ENCODE measurements at regions not wholly inside any gene's neighbourhood (a gene's known extent, or its start where the extent isn't known, plus 50 kb on each side); places are given as distances from the start of the nearest gene placed in this dataset.
A peak's percentile ranks its signal among the peaks of the same experiment; 100 is the strongest.

DNA sequence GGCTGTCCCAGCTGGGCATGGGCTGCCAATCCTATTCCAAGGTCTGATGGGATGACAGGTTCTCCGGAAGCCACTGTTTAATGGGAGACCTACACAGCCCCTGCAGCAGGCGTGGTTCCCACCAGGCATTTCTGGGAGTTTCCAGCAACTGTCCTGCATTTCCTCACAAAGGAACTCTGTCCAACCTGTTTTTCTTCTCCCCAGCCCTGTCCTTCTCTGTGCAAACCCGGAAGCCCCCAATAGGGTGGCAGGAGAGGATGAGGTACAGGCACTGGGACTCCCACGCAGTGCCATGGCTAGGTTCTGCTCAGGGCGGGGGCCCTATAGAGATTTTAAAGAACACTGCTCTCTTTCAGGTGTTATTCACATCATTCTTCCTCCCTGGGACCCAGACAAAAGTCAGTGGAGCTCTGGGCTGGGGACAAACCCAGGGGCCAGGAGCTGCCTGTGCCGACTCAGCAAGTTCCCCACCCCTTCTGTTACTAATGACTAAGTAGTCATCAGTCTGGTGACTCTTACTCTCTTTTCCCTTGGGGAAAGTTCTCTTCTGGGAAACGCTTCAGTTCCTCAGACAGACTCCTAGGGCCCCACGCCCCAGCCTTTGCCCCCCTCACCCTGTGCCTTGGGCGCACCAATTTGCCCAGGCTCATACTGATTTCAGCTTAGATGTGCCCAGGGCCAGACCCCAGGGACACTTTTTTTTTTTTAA, 97.7 kb downstream of the CD47 start:
- Histone ChIP-seq H3K27me3 (ENCODE audit: low read depth, low read length) (no peaks in the 10 kb centered on the region), H3K4me1 (ENCODE audit: control insufficient read depth in 1 of 2, insufficient read depth in 2 of 2, low read length in 2 of 2) (peaks cover 10 to 18% of the 10 kb centered on the region in 2 donors), H3K27ac (ENCODE audit: low read length) (no peak overlapping the region), H3K4me3 (ENCODE audit: low read depth in 1 of 2, low read length in 2 of 2) (no peak overlapping the region), H3K9me3 (ENCODE audit: control insufficient read depth in 1 of 2, low read length in 2 of 2) (no peaks in the 10 kb centered on the region), H3K36me3 (ENCODE audit: control insufficient read depth in 1 of 2, insufficient read depth in 2 of 2, low read length in 2 of 2) (no peaks in the 10 kb centered on the region)

DNA sequence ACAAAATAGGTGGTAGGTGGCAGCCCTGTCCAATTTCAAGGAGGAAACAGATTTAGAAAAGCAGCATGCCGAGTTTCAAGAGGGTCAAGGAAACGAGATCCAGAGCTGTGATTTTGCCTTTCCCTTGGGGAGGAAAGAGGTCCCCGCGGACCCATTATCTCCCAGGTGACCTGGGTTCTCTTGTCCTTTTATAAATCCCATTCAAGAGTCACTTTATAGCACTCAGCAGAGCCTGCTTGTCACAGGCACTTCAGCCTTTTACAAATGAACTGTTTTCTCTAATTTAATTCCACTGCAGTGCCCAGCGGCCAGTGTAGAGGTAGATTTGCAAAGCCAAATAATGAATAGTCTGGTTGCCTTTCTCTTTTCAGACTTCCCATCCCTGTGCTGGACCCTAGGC, 99.9 kb downstream of the CD47 start:
- Histone ChIP-seq H3K4me3 (ENCODE audit: low read depth in 1 of 2, low read length in 2 of 2) (no peak overlapping the region), H3K9me3 (ENCODE audit: control insufficient read depth in 1 of 2, low read length in 2 of 2) (no peaks in the 10 kb centered on the region), H3K27me3 (ENCODE audit: low read depth, low read length) (no peaks in the 10 kb centered on the region), H3K36me3 (ENCODE audit: control insufficient read depth in 1 of 2, insufficient read depth in 2 of 2, low read length in 2 of 2) (no peaks in the 10 kb centered on the region), H3K4me1 (ENCODE audit: control insufficient read depth in 1 of 2, insufficient read depth in 2 of 2, low read length in 2 of 2) (peaks cover 29 to 32% of the 10 kb centered on the region in 2 donors), H3K27ac (ENCODE audit: low read length) (no peak overlapping the region)

DNA sequence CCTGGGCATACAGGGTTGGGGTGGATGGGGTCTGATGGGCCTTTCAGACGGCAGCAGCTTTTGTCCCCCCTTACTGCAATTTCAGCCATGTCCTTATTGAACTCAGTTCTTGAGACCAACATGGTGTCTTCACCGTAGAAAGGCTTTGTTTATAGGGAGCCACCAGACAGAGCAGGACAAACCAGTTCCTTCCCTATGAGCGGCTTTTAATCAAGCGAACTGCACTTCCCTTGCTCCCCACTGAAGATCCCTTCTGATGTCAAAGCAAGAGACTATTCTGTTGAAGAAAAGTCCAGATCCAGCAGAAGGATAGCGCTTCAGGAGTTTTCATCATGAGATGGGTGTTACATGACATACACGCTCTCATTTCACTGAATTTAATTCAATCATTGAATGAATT, 100.4 kb downstream of the CD47 start:
- no peaks in the 10 kb centered on the region for H3K36me3 ChIP-seq (ENCODE audit: control insufficient read depth in 1 of 2, insufficient read depth in 2 of 2, low read length in 2 of 2)
- no peak overlapping the region for H3K27ac ChIP-seq (ENCODE audit: low read length)
- peaks cover 29 to 32% of the 10 kb centered on the region in 2 donors for H3K4me1 ChIP-seq (ENCODE audit: control insufficient read depth in 1 of 2, insufficient read depth in 2 of 2, low read length in 2 of 2)
- H3K9me3 ChIP-seq (ENCODE audit: control insufficient read depth in 1 of 2, low read length in 2 of 2), result no peaks in the 10 kb centered on the region
- H3K4me3 ChIP-seq (ENCODE audit: low read depth in 1 of 2, low read length in 2 of 2), result no peak overlapping the region
- no peaks in the 10 kb centered on the region for H3K27me3 ChIP-seq (ENCODE audit: low read depth, low read length)

DNA sequence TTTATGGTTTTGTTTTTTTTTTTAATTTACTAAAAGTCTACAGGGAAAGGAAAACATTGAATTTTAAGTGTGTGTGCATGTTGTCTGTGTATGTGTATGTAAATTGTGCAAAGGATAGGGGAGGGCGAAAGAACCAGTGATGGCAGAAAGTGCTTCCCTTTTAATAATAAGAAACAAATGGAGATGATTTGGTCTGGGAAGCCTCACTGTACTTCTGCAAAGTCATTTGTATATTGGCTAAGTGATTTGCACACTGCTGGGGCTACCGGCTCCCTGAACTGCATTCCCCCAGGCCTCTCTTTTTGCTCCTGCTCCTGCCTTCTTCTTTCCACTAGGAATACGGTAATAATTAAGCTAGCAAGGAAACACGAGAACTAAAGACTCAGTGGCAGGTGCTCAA, 101.2 kb downstream of the CD47 start:
- H3K4me1 ChIP-seq (ENCODE audit: control insufficient read depth in 1 of 2, insufficient read depth in 2 of 2, low read length in 2 of 2), result peaks cover 29 to 32% of the 10 kb centered on the region in 2 donors
- no peaks in the 10 kb centered on the region for H3K27me3 ChIP-seq (ENCODE audit: low read depth, low read length)
- H3K36me3 ChIP-seq (ENCODE audit: control insufficient read depth in 1 of 2, insufficient read depth in 2 of 2, low read length in 2 of 2), result no peaks in the 10 kb centered on the region
- H3K27ac ChIP-seq (ENCODE audit: low read length), result no peak overlapping the region
- H3K4me3 ChIP-seq (ENCODE audit: low read depth in 1 of 2, low read length in 2 of 2), result no peak overlapping the region
- H3K9me3 ChIP-seq (ENCODE audit: control insufficient read depth in 1 of 2, low read length in 2 of 2), result no peaks in the 10 kb centered on the region

DNA sequence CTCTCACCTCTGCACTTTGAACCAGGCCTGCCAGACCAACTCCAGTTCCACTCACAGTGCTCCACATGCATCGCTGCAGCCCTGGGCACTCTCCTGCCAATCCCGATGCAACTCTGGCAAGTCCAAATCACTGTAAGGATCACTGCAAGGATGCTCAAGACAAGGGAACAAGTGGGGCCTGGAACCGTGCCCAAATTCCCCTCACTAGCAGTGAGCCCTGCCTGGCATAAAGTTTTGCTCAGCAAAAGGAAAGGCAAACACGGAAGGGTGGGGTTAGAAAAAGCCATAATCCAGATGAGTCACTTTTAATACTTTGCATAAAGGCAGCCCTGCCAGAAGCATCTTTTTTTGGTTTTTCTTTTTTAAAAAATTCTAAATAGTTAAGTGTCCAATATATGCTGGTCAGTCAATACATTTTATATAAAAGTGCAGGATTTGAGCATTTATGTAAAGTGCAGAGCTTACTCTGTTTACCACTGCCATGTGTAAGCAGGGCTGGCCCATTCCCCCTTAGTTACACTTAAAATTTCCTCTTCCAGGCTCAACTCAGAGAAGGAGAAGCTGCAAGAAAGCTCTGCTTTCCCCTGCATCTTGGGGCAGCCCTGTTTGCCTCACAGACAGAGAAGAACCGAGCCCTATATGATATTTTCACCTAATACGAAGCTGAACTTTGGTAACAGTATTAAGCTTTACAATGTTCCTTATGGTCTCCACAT, 102.2 kb downstream of the CD47 start:
- H3K27ac ChIP-seq (ENCODE audit: low read length), result peak overlapping the region; percentile 22
- H3K4me1 ChIP-seq (ENCODE audit: control insufficient read depth in 1 of 2, insufficient read depth in 2 of 2, low read length in 2 of 2), result peaks cover 29 to 32% of the 10 kb centered on the region in 2 donors
- no peaks in the 10 kb centered on the region for H3K27me3 ChIP-seq (ENCODE audit: low read depth, low read length)

DNA sequence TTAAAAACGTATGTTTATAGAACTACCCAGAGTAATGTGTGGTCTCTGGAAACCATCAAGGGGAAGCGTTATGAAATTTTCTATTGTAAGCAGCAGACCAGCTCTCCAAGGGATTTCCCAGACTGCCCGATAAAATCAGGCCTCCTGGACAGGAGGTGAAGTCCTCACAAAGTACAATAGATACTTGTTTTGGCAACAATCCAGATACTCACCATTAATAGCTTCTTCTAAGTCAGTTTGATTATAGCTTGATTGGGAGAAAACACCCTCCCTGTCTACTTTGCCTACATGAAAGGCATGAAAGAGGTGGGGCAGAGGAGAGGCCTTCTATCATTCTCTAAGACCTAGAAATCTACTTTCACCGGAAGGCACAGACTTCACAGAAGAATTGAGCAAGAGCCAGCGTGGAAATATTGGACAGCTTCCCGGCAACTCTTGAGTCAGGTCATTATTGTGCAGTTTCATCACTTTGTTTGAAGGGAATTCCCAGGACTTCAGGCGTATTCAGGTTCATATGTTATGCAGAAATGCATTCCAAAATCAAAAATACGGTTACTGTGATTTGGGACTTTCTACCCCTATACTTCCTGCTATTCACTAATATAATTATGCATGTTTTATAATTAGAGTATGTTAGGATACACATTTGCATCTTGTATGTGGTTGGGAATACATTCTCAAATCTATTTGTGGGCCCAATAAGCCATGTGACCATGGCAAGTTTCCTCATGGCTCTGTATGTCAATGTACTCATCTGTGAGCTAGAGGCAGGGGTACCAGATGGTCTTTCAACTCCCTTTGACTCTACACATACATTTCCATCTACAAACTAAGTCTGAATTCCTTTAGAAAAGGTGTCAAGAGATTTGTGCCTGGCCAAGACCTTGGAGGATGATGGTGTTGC, 103.5 kb downstream of the CD47 start:
- peak overlapping the region; percentile 53 for H3K27ac ChIP-seq (ENCODE audit: low read length)
- no peaks in the 10 kb centered on the region for H3K9me3 ChIP-seq (ENCODE audit: control insufficient read depth in 1 of 2, low read length in 2 of 2)
- H3K4me1 ChIP-seq (ENCODE audit: control insufficient read depth in 1 of 2, insufficient read depth in 2 of 2, low read length in 2 of 2), result peaks cover 29 to 32% of the 10 kb centered on the region in 2 donors
- no peaks in the 10 kb centered on the region for H3K27me3 ChIP-seq (ENCODE audit: low read depth, low read length)
- H3K4me3 ChIP-seq (ENCODE audit: low read depth in 1 of 2, low read length in 2 of 2), result no peak overlapping the region
- no peaks in the 10 kb centered on the region for H3K36me3 ChIP-seq (ENCODE audit: control insufficient read depth in 1 of 2, insufficient read depth in 2 of 2, low read length in 2 of 2)

More for the DNA sequence above, 102.2 kb downstream of the CD47 start:
- H3K4me3 ChIP-seq (ENCODE audit: low read depth in 1 of 2, low read length in 2 of 2), result no peak overlapping the region
- no peaks in the 10 kb centered on the region for H3K9me3 ChIP-seq (ENCODE audit: control insufficient read depth in 1 of 2, low read length in 2 of 2)
- H3K36me3 ChIP-seq (ENCODE audit: control insufficient read depth in 1 of 2, insufficient read depth in 2 of 2, low read length in 2 of 2), result no peaks in the 10 kb centered on the region

DNA sequence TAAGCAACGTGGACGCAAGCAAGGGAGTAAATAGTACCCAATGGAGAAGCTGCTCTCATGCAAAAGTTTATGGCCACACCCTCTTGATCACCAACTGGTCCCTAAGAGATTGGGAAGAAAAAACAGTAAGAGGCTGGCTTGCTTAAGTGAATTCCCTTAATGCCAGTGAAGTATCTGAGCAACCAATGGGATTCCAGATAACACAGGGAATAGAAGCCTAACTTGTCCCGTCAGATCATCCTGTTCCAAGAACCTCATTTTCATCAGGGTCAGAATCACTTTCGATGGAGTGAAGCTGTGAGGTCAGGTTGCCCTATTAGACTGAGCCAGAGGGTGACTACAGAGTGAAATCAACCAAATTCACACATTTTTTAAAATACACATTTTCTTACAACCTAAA, 104.3 kb downstream of the CD47 start:
- no peaks in the 10 kb centered on the region for H3K36me3 ChIP-seq (ENCODE audit: control insufficient read depth in 1 of 2, insufficient read depth in 2 of 2, low read length in 2 of 2)
- no peak overlapping the region for H3K4me3 ChIP-seq (ENCODE audit: low read depth in 1 of 2, low read length in 2 of 2)
- no peaks in the 10 kb centered on the region for H3K9me3 ChIP-seq (ENCODE audit: control insufficient read depth in 1 of 2, low read length in 2 of 2)
- H3K4me1 ChIP-seq (ENCODE audit: control insufficient read depth in 1 of 2, insufficient read depth in 2 of 2, low read length in 2 of 2), result peaks cover 29 to 36% of the 10 kb centered on the region in 2 donors
- no peaks in the 10 kb centered on the region for H3K27me3 ChIP-seq (ENCODE audit: low read depth, low read length)
- peak overlapping the region; percentile 53 for H3K27ac ChIP-seq (ENCODE audit: low read length)

DNA sequence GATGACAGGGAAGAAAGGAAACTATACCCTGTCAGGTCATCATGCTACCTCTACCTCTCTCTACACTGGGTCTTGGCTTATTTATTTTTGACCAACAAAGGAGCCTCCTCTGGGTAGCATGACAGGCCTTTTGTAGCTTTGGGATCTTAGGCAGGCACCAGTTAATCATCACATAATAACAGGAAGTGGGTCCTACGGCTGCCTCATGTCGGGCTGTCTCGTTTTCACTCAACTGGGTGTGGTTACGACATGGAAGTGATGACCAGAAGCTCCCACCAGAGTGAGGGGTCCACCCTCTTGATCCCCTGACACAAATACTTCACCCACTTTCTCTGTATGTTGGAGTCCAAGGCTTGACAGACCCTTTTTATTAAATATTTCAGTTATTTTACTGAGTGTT, 105.3 kb downstream of the CD47 start:
- Histone ChIP-seq H3K27ac (ENCODE audit: low read length) (no peak overlapping the region), H3K9me3 (ENCODE audit: control insufficient read depth in 1 of 2, low read length in 2 of 2) (no peaks in the 10 kb centered on the region), H3K27me3 (ENCODE audit: low read depth, low read length) (no peaks in the 10 kb centered on the region), H3K4me3 (ENCODE audit: low read depth in 1 of 2, low read length in 2 of 2) (no peak overlapping the region), H3K36me3 (ENCODE audit: control insufficient read depth in 1 of 2, insufficient read depth in 2 of 2, low read length in 2 of 2) (no peaks in the 10 kb centered on the region), H3K4me1 (ENCODE audit: control insufficient read depth in 1 of 2, insufficient read depth in 2 of 2, low read length in 2 of 2) (peaks cover 29 to 38% of the 10 kb centered on the region in 2 donors)

DNA sequence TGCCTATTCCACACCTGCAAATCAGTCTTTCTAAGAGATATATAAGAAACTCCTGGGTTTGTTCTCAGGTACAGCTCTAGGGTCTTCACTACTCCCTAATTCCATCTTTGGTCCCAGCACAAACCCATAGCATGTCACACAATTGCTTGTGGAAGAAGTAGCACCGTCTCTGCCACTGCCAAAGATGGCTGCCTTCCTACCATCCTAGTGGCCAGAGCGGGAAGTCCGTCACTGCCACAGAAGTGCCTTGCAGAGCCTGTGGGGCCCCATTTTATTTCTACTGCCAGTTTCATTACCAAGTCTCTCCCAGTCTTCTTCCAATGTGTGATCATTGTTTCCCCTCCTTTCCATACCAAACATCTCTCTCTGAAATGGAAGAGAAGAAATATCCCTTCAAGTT, 107.6 kb downstream of the CD47 start:
- Histone ChIP-seq H3K36me3 (ENCODE audit: control insufficient read depth in 1 of 2, insufficient read depth in 2 of 2, low read length in 2 of 2) (no peaks in the 10 kb centered on the region), H3K9me3 (ENCODE audit: control insufficient read depth in 1 of 2, low read length in 2 of 2) (no peaks in the 10 kb centered on the region), H3K27ac (ENCODE audit: low read length) (no peak overlapping the region), H3K27me3 (ENCODE audit: low read depth, low read length) (no peaks in the 10 kb centered on the region), H3K4me3 (ENCODE audit: low read depth in 1 of 2, low read length in 2 of 2) (no peak overlapping the region), H3K4me1 (ENCODE audit: control insufficient read depth in 1 of 2, insufficient read depth in 2 of 2, low read length in 2 of 2) (peaks cover 21 to 30% of the 10 kb centered on the region in 2 donors)

DNA sequence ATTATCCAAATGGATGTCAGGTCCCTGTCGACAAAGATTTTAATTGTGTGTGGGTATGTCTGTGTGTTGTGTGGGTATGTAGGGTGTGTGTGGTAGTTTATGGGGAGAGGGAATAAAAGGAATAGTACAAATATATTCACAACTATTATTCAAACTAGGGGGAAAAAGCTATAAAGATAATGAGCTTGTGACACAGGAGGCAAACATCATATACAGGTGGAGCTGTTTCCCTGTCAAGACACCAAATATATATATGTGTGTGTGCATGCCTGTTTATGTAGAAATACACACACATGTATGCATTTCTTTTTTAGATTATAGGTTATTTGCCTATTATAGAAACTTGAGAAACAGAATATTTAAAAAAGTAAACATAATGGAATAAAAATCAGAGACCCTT, 108.7 kb downstream of the CD47 start:
- no peak overlapping the region for H3K27ac ChIP-seq (ENCODE audit: low read length)
- peaks cover 12 to 19% of the 10 kb centered on the region in 2 donors for H3K4me1 ChIP-seq (ENCODE audit: control insufficient read depth in 1 of 2, insufficient read depth in 2 of 2, low read length in 2 of 2)

DNA sequence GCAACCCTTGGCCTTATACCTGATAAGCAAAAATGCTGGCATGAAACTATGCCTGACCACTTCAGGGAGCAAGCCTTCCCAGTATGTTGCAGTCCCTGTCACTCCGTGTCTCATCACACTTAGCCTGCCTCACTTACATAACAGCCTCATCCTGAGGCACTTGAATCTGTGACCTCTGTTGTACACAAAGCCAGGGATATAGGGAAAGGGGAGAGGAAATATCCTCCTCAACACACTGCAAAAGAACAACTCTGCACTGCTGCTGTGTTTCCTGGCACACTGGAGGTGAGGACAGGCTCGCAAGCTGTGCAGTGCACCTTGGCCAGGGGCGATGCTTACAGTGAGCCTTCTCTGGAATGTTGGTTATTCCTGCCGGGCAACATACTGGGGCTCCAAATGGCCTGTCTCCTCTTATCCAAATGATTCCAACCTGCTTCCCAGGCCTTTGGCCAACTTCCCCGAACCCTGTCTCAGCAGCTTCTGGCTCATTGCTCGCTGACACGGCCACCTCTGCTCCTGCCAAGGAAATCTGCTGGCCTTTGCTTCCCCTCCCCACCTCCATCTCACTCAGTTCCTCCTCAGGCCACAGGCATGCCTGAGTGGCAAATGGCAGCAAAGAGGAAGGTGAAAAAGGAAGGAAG, 109.2 kb downstream of the CD47 start:
- Histone ChIP-seq H3K36me3 (ENCODE audit: control insufficient read depth in 1 of 2, insufficient read depth in 2 of 2, low read length in 2 of 2) (no peaks in the 10 kb centered on the region), H3K9me3 (ENCODE audit: control insufficient read depth in 1 of 2, low read length in 2 of 2) (no peaks in the 10 kb centered on the region), H3K4me3 (ENCODE audit: low read depth in 1 of 2, low read length in 2 of 2) (no peak overlapping the region), H3K27me3 (ENCODE audit: low read depth, low read length) (no peaks in the 10 kb centered on the region), H3K27ac (ENCODE audit: low read length) (no peak overlapping the region), H3K4me1 (ENCODE audit: control insufficient read depth in 1 of 2, insufficient read depth in 2 of 2, low read length in 2 of 2) (peaks cover 12 to 13% of the 10 kb centered on the region in 2 donors)

More for the DNA sequence above, 108.7 kb downstream of the CD47 start:
- Histone ChIP-seq H3K9me3 (ENCODE audit: control insufficient read depth in 1 of 2, low read length in 2 of 2) (no peaks in the 10 kb centered on the region), H3K27me3 (ENCODE audit: low read depth, low read length) (no peaks in the 10 kb centered on the region), H3K4me3 (ENCODE audit: low read depth in 1 of 2, low read length in 2 of 2) (no peak overlapping the region), H3K36me3 (ENCODE audit: control insufficient read depth in 1 of 2, insufficient read depth in 2 of 2, low read length in 2 of 2) (no peaks in the 10 kb centered on the region)

Measured in muscle layer of duodenum (tissue), 2 donors.